IMR-90 (cell line): ENCODE measurements at regions not wholly inside any gene's neighbourhood (a gene's known extent, or its start where the extent isn't known, plus 50 kb on each side); places are given as distances from the start of the nearest gene placed in this dataset.
A peak's percentile ranks its signal among the peaks of the same experiment; 100 is the strongest.

ENCODE experiments used
- ATAC-seq: fragments of 200-7000 bp; cut with Tn5 transposase; 2 replicates; pipeline ENCODE4 v1.9.1; 2020; ENCODE audit warnings: low read depth, mild to moderate bottlenecking, moderate library complexity
- BruUV-seq: library from RNA; stranded (reverse); fragments of 400-500 nt; replicated peaks from 2 replicates; lab custom pipeline; 2021; lab: Mats Ljungman, UMichigan
- CTCF ChIA-PET: fragments of 300-600 bp; formaldehyde crosslinking; extraction: SDS; loops from one replicate; lab custom pipeline; 2021; ENCODE audit warnings: antibody characterized with exemption; lab: Yijun Ruan, JAX
- POLR2A ChIA-PET: fragments of 300-600 bp; sonication (Branson Sonifier 250); formaldehyde crosslinking; loops from one replicate; lab custom pipeline; 2022; ENCODE audit warnings: antibody characterized with exemption; ENCODE audit not compliant: unreplicated experiment; lab: Charles Lee
- DNase-seq: peaks from one replicate; pipeline ENCODE4 v3.0.0; 2013
- H2AFZ ChIP-seq: replicated peaks from 2 replicates; pipeline ENCODE3; 2013; ENCODE audit warnings: low read length, mild to moderate bottlenecking; ENCODE audit not compliant: poor library complexity
- H2AK5ac ChIP-seq: 2 replicates; pipeline ENCODE4 v1.6.1; 2013; ENCODE audit warnings: low read depth, low read length, inconsistent platforms
- H2AK9ac ChIP-seq: replicated peaks from 2 replicates; pipeline ENCODE3; 2013; ENCODE audit warnings: mild to moderate bottlenecking, low read depth, low read length, moderate library complexity; ENCODE audit not compliant: poor library complexity
- H2BK120ac ChIP-seq: 2 replicates; pipeline ENCODE4 v1.6.1; 2013; ENCODE audit warnings: low read depth, low read length, inconsistent platforms
- H2BK15ac ChIP-seq: 3 replicates; pipeline ENCODE4 v1.6.1; 2013; ENCODE audit warnings: low read depth, low read length, inconsistent platforms
- H2BK20ac ChIP-seq: 2 replicates; pipeline ENCODE4 v1.6.1; 2013; ENCODE audit warnings: low read depth, mild to moderate bottlenecking, inconsistent platforms, low read length, moderate library complexity
- H2BK5ac ChIP-seq: 2 replicates; pipeline ENCODE4 v1.6.1; 2013; ENCODE audit warnings: mild to moderate bottlenecking, low read depth, low read length, inconsistent platforms; ENCODE audit not compliant: poor library complexity, severe bottlenecking
- H3K14ac ChIP-seq: replicated peaks from 2 replicates; pipeline ENCODE4 v1.6.1; 2013; ENCODE audit warnings: low read depth, low read length, inconsistent platforms
- H3K18ac ChIP-seq: 2 replicates; pipeline ENCODE4 v1.6.1; 2013; ENCODE audit warnings: low read depth, low read length, control low read depth
- H3K23ac ChIP-seq: 2 replicates; pipeline ENCODE4 v1.6.1; 2013; ENCODE audit warnings: low read depth, low read length, inconsistent platforms
- H3K27ac ChIP-seq: 2 replicates; pipeline ENCODE4 v1.5.1; 2013; ENCODE audit warnings: mild to moderate bottlenecking, control low read depth, low read length; ENCODE audit not compliant: insufficient read depth
- H3K27me3 ChIP-seq: 2 replicates; pipeline ENCODE4 v1.6.1; 2013; ENCODE audit warnings: low read length; ENCODE audit not compliant: control insufficient read depth, insufficient read depth
- H3K36me3 ChIP-seq: 2 replicates; pipeline ENCODE4 v1.6.1; 2013; ENCODE audit warnings: low read length, mixed read lengths; ENCODE audit not compliant: control insufficient read depth, insufficient read depth
- H3K4ac ChIP-seq: 2 replicates; pipeline ENCODE4 v1.6.1; 2013; ENCODE audit warnings: low read depth, low read length, inconsistent platforms
- H3K4me1 ChIP-seq: 2 replicates; pipeline ENCODE4 v1.6.1; 2013; ENCODE audit warnings: low read length, mixed read lengths; ENCODE audit not compliant: control insufficient read depth, insufficient read depth
- H3K4me2 ChIP-seq: 2 replicates; pipeline ENCODE4 v1.6.1; 2013; ENCODE audit warnings: low read depth, mild to moderate bottlenecking, control low read depth, low read length, moderate library complexity
- H3K4me3 ChIP-seq: 2 replicates; pipeline ENCODE4 v1.5.1; 2013; ENCODE audit warnings: low read depth, mild to moderate bottlenecking, control low read depth, low read length, moderate library complexity; ENCODE audit not compliant: insufficient read depth
- H3K56ac ChIP-seq: 2 replicates; pipeline ENCODE4 v1.6.1; 2013; ENCODE audit warnings: low read length, inconsistent platforms; ENCODE audit not compliant: insufficient read depth; ENCODE audit errors: extremely low read depth
- H3K79me1 ChIP-seq, 2 experiments: 2 replicates each; pipeline ENCODE4 v1.6.1; 2013; ENCODE audit warnings: low read length in 2 of 2, inconsistent platforms in 1 of 2, low read depth in 1 of 2
- H3K9ac ChIP-seq: 2 replicates; pipeline ENCODE4 v1.6.1; 2013; ENCODE audit warnings: low read depth, low read length, control low read depth
- H3K9me1 ChIP-seq: 2 replicates; pipeline ENCODE4 v1.6.1; 2013; ENCODE audit warnings: low read length, inconsistent platforms; ENCODE audit not compliant: insufficient read depth
- H3K9me3 ChIP-seq: 2 replicates; pipeline ENCODE4 v1.6.1; 2013; ENCODE audit warnings: low read length; ENCODE audit not compliant: control insufficient read depth, insufficient read depth
- H4K20me1 ChIP-seq: 2 replicates; pipeline ENCODE4 v1.6.1; 2013; ENCODE audit warnings: low read length, inconsistent platforms; ENCODE audit not compliant: insufficient read depth
- H4K5ac ChIP-seq: 2 replicates; pipeline ENCODE4 v1.6.1; 2013; ENCODE audit warnings: mild to moderate bottlenecking, low read depth, low read length, control low read depth
- H4K8ac ChIP-seq, 2 experiments: 2 replicates each; pipeline ENCODE4 v1.6.1; 2013; ENCODE audit warnings: low read depth in 2 of 2, low read length in 2 of 2, control low read depth in 1 of 2, inconsistent platforms in 1 of 2
- H4K91ac ChIP-seq: 2 replicates; pipeline ENCODE4 v1.6.1; 2013; ENCODE audit warnings: low read depth, low read length, inconsistent platforms; ENCODE audit not compliant: insufficient read depth
- MAFK ChIP-seq: IDR thresholded peaks from 2 replicates; pipeline ENCODE4 v1.6.1; 2012; ENCODE audit warnings: low read depth, low read length, improper control_type of control experiment
- SMC3 ChIP-seq: fragments of 150-350 bp; IDR thresholded peaks from 2 replicates; pipeline ENCODE4 v1.6.1; 2016; ENCODE audit warnings: low read depth, mild to moderate bottlenecking, antibody characterized with exemption, low read length, moderate library complexity
- WGBS, 2 experiments: methylation state at CpG; one replicate each; pipeline versions ENCODE4 v1.1.5 to v1.1.7; 2013; ENCODE audit warnings: missing lambda C conversion rate in 2 of 2; ENCODE audit not compliant: insufficient read length in 1 of 2; ENCODE audit errors: extremely low coverage in 2 of 2; 5-methylcytosine and 5-hydroxymethylcytosine counted together
- dilution Hi-C: fragments of 300-500 bp; cut with HindIII; formaldehyde crosslinking; loops from one replicate; pipeline ENCODE4 v1.14.3; 2018; ENCODE audit warnings: low sequenced_read_pairs; ENCODE audit not compliant: unreplicated experiment
- in situ Hi-C: fragments of 300-500 bp; cut with MboI; formaldehyde crosslinking; loops from 3 replicates; pipeline ENCODE4 v1.14.3; 2019; ENCODE audit warnings: low sequenced_read_pairs, inconsistent platforms, mixed read lengths
- intact Hi-C: fragments of 100-400 bp; cut with micrococcal nuclease; formaldehyde crosslinking; loops from 2 replicates; pipeline ENCODE4 v1.10.0; 2022

- Histone ChIP-seq H3K27me3 (no peaks in the 10 kb centered on the region), H2BK15ac (no peak overlapping the region), H2AK9ac (no peak overlapping the region), H2AK5ac (no peak overlapping the region), H3K56ac (no peak overlapping the region), H3K18ac (no peak overlapping the region), H3K79me1 (no peaks in the 10 kb centered on the region), H2BK120ac (peak overlapping the region; percentile 18; the same call in 1 of the 2 replicates), H2BK5ac (no peak overlapping the region), H4K5ac (no peak overlapping the region), H3K4me2 (no peak overlapping the region), H3K4ac (no peak overlapping the region), H3K9me3 (no peaks in the 10 kb centered on the region), H3K9ac (no peak overlapping the region), H3K36me3 (no peaks in the 10 kb centered on the region), H4K91ac (no peak overlapping the region), H3K14ac (no peak overlapping the region; the same call in 1 of the 2 replicates), H2AFZ (peak overlapping the region; percentile 13), H3K9me1 (peaks cover 7% of the 10 kb centered on the region), H3K4me1 (peaks cover 14% of the 10 kb centered on the region), H4K20me1 (no peaks in the 10 kb centered on the region; the same call in 1 of the 2 replicates), H3K27ac (no peak overlapping the region), H3K23ac (no peak overlapping the region), H4K8ac (no peak overlapping the region), H2BK20ac (no peak overlapping the region; the same call in 1 of the 2 replicates), H3K4me3 (no peak overlapping the region)
- 89% methylated on average over 3 of the region's 5 CpGs; no CpG with 5 or more reads in 1 of the 2 experiments for WGBS, 2 experiments
- CTCF ChIA-PET = interaction anchor here (1.0 kb wide), 1 partner anchor 10 kb away, joined by 4 read pairs; no protein-coding TSS in a partner anchor
- intact Hi-C loops = no loop called here
- ATAC-seq = no peak
- in situ Hi-C loops = no loop called here
- no peak for DNase-seq
- dilution Hi-C loops = no loop called here
- BruUV-seq = no TSS peak
- POLR2A ChIA-PET = no interaction called here
- TF ChIP-seq SMC3 (no peak), MAFK (peak; percentile 14; the same call in 1 of the 2 replicates)
Measured at GRCh38 chr5:82338771-82339373, 60.7 kb upstream of the RPS23 start.
